ENCODE measurements at regions not wholly inside any gene's neighbourhood (a gene's known extent, or its start where the extent isn't known, plus 50 kb on each side); places are given as distances from the start of the nearest gene placed in this dataset.

GRCh38 chr1:203931953-203932352 lies 70.6 kb downstream of the SNRPE start:
- H3K79me2 ChIP-seq (ENCODE audit: low read length) = no peaks in the 10 kb centered on the region
- H4K20me1 ChIP-seq (ENCODE audit: low read length) = no peaks in the 10 kb centered on the region
- H3K4me1 ChIP-seq (ENCODE audit: insufficient read depth, low read length) = peaks cover 14% of the 10 kb centered on the region
- no peaks in the 10 kb centered on the region for H3F3A ChIP-seq (ENCODE audit: low read length, unreplicated experiment)
- DNase-seq (peak; percentile 46), ATAC-seq (no peak)
- no peaks in the 10 kb centered on the region for H3K27me3 ChIP-seq (ENCODE audit: low read length)
- no peak for TF ChIP-seq EZH2 (IDR thresholded peaks at IDR 0.05; ENCODE audit: low read length, unreplicated experiment)
- TF ChIP-seq EZH2phosphoT487 (IDR thresholded peaks at IDR 0.05; ENCODE audit: borderline replicate concordance, low read length) = no peak
- no peak for TF ChIP-seq CTCF (conservative IDR thresholded peaks at IDR 0.05; ENCODE audit: low read depth, low read length)
- H3K36me3 ChIP-seq (ENCODE audit: low read depth, low read length) = no peaks in the 10 kb centered on the region
- POLR2A ChIA-PET (ENCODE audit: unreplicated experiment) = no interaction called here
- H2AFZ ChIP-seq (ENCODE audit: low read length) = no peak overlapping the region
- no peak overlapping the region for H3K9ac ChIP-seq (ENCODE audit: low read length)
- no TSS peak for BruUV-seq (replicated peaks)
- H3K4me2 ChIP-seq (ENCODE audit: low read length) = no peak overlapping the region
- H3K9me3 ChIP-seq (ENCODE audit: low read length) = no peaks in the 10 kb centered on the region
- no peaks in the 10 kb centered on the region for H3K9me2 ChIP-seq (replicated peaks; ENCODE audit: low read length)
- no peak overlapping the region for H3K4me3 ChIP-seq (ENCODE audit: low read length)
- no peak overlapping the region for H3K27ac ChIP-seq (ENCODE audit: low read length)
- intact Hi-C loops (cut with micrococcal nuclease) = no loop called here
- CTCF ChIA-PET = no interaction called here

GRCh38 chr1:203932556-203932955 lies 71.2 kb downstream of the SNRPE start:
- no TSS peak for BruUV-seq (replicated peaks)
- Histone ChIP-seq H3K4me2 (ENCODE audit: low read length) (no peak overlapping the region), H3F3A (ENCODE audit: low read length, unreplicated experiment) (no peaks in the 10 kb centered on the region), H3K9me3 (ENCODE audit: low read length) (no peaks in the 10 kb centered on the region), H3K9ac (ENCODE audit: low read length) (no peak overlapping the region), H3K79me2 (ENCODE audit: low read length) (no peaks in the 10 kb centered on the region), H3K27ac (ENCODE audit: low read length) (no peak overlapping the region), H4K20me1 (ENCODE audit: low read length) (no peaks in the 10 kb centered on the region), H3K27me3 (ENCODE audit: low read length) (no peaks in the 10 kb centered on the region), H3K9me2 (replicated peaks; ENCODE audit: low read length) (no peaks in the 10 kb centered on the region), H3K36me3 (ENCODE audit: low read depth, low read length) (no peaks in the 10 kb centered on the region), H2AFZ (ENCODE audit: low read length) (no peak overlapping the region), H3K4me3 (ENCODE audit: low read length) (no peak overlapping the region), H3K4me1 (ENCODE audit: insufficient read depth, low read length) (peaks cover 14% of the 10 kb centered on the region)
- intact Hi-C loops (cut with micrococcal nuclease) = no loop called here
- TF ChIP-seq CTCF (conservative IDR thresholded peaks at IDR 0.05; ENCODE audit: low read depth, low read length) (no peak), EZH2 (IDR thresholded peaks at IDR 0.05; ENCODE audit: low read length, unreplicated experiment) (no peak), EZH2phosphoT487 (IDR thresholded peaks at IDR 0.05; ENCODE audit: borderline replicate concordance, low read length) (no peak)
- DNase-seq (no peak), ATAC-seq (no peak)
- ChIA-PET POLR2A (ENCODE audit: unreplicated experiment) (no interaction called here), CTCF (no interaction called here)

GRCh38 chr1:203934027-203934426 lies 72.6 kb downstream of the SNRPE start:
- peak; percentile 84 for DNase-seq
- no TSS peak for BruUV-seq (replicated peaks)
- intact Hi-C loops (cut with micrococcal nuclease) = no loop called here

More at GRCh38 chr1:203934027-203934426, 72.6 kb downstream of the SNRPE start:
- H2AFZ ChIP-seq (ENCODE audit: low read length) = 0 out of 2 replicates have a peak overlapping the region, but pooled peaks have one; percentile 27
- H3K9me2 ChIP-seq (replicated peaks; ENCODE audit: low read length) = no peaks in the 10 kb centered on the region
- no peaks in the 10 kb centered on the region for H3F3A ChIP-seq (ENCODE audit: low read length, unreplicated experiment)
- H3K79me2 ChIP-seq (ENCODE audit: low read length) = no peaks in the 10 kb centered on the region
- H3K9ac ChIP-seq (ENCODE audit: low read length) = no peak overlapping the region
- CTCF ChIA-PET = interaction anchor here (1.5 kb wide), 1 partner anchor 63 kb away, joined by 5 read pairs; no protein-coding TSS in a partner anchor
- H3K4me3 ChIP-seq (ENCODE audit: low read length) = no peak overlapping the region
- no peaks in the 10 kb centered on the region for H3K27me3 ChIP-seq (ENCODE audit: low read length)
- no peak overlapping the region for H3K27ac ChIP-seq (ENCODE audit: low read length)
- no peaks in the 10 kb centered on the region for H3K36me3 ChIP-seq (ENCODE audit: low read depth, low read length)
- H3K4me1 ChIP-seq (ENCODE audit: insufficient read depth, low read length) = peaks cover 14% of the 10 kb centered on the region
- no peaks in the 10 kb centered on the region for H4K20me1 ChIP-seq (ENCODE audit: low read length)
- POLR2A ChIA-PET (ENCODE audit: unreplicated experiment) = no interaction called here
- ATAC-seq = peak; percentile 93
- peak overlapping the region; percentile 30 for H3K4me2 ChIP-seq (ENCODE audit: low read length)
- TF ChIP-seq CTCF (conservative IDR thresholded peaks at IDR 0.05; ENCODE audit: low read depth, low read length) (no peak), EZH2phosphoT487 (IDR thresholded peaks at IDR 0.05; ENCODE audit: borderline replicate concordance, low read length) (no peak), EZH2 (IDR thresholded peaks at IDR 0.05; ENCODE audit: low read length, unreplicated experiment) (no peak)
- H3K9me3 ChIP-seq (ENCODE audit: low read length) = no peaks in the 10 kb centered on the region
